HEK293 (cell line): ENCODE measurements at regions not wholly inside any gene's neighbourhood (a gene's known extent, or its start where the extent isn't known, plus 50 kb on each side); places are given as distances from the start of the nearest gene placed in this dataset.

Source experiments
- CTCF ChIA-PET: fragments of 350-600 bp; formaldehyde crosslinking; extraction: SDS; loops from one replicate; lab custom pipeline; 2021; ENCODE audit warnings: antibody characterized with exemption; lab: Yijun Ruan, JAX
- POLR2A ChIA-PET: fragments of 300-600 bp; formaldehyde crosslinking; extraction: SDS; loops from one replicate; lab custom pipeline; 2020; ENCODE audit warnings: antibody characterized with exemption, inconsistent platforms; lab: Yijun Ruan, JAX
- H3K27ac ChIP-seq: fragments of 200-500 bp; sonication (Bioruptor generic); 2 replicates; pipeline ENCODE4 v1.5.1; 2014; ENCODE audit warnings: low read depth, low read length, control low read depth, inconsistent platforms; ENCODE audit errors: extremely low read depth
- H3K36me3 ChIP-seq, 2 experiments: fragments of 200-500 bp in 1 of 2; sonication (Bioruptor generic) in 1 of 2; 1 replicate in 1 of 2; 2 replicates in 1 of 2; pipeline ENCODE4 v1.5.1; 2014 to 2017; ENCODE audit warnings: inconsistent platforms in 2 of 2, low read length in 2 of 2; ENCODE audit not compliant: control insufficient read depth in 2 of 2, insufficient read depth in 1 of 2
- H3K4me1 ChIP-seq: fragments of 200-500 bp; sonication (Bioruptor generic); 2 replicates; pipeline ENCODE4 v1.5.1; 2014; ENCODE audit warnings: mild to moderate bottlenecking, low read length, inconsistent platforms; ENCODE audit not compliant: control insufficient read depth, insufficient read depth
- H3K4me3 ChIP-seq: 2 replicates; pipeline ENCODE4 v1.5.1; 2011; ENCODE audit warnings: low read depth, mild to moderate bottlenecking, control low read depth, low read length, moderate library complexity
- H3K9me3 ChIP-seq: fragments of 200-500 bp; sonication (Bioruptor generic); 2 replicates; pipeline ENCODE4 v1.5.1; 2014; ENCODE audit warnings: low read depth, low read length, inconsistent platforms; ENCODE audit not compliant: control insufficient read depth, insufficient read depth
- BCL11A ChIP-seq: fragments of 450-650 bp; formaldehyde crosslinking; IDR thresholded peaks from 2 replicates; pipeline ENCODE4 v1.5.1; 2016; ENCODE audit warnings: low read depth, missing biosample characterization, missing genetic modification characterization
- GLI4 ChIP-seq: fragments of 450-650 bp; formaldehyde crosslinking; IDR thresholded peaks from 2 replicates; pipeline ENCODE4 v1.5.1; 2016; ENCODE audit warnings: missing biosample characterization, missing genetic modification characterization
- KLF1 ChIP-seq: fragments of 450-650 bp; formaldehyde crosslinking; IDR thresholded peaks from 2 replicates; pipeline ENCODE4 v1.5.1; 2016; ENCODE audit warnings: missing biosample characterization, missing genetic modification characterization
- OSR2 ChIP-seq: fragments of 450-650 bp; formaldehyde crosslinking; IDR thresholded peaks from 2 replicates; pipeline ENCODE4 v1.5.1; 2016; ENCODE audit warnings: missing biosample characterization, missing genetic modification characterization
- PRDM1 ChIP-seq: fragments of 450-650 bp; formaldehyde crosslinking; IDR thresholded peaks from 2 replicates; pipeline ENCODE4; 2016; ENCODE audit warnings: missing biosample characterization, missing genetic modification characterization
- ZBTB48 ChIP-seq: fragments of 450-650 bp; formaldehyde crosslinking; IDR thresholded peaks from 2 replicates; pipeline ENCODE4 v1.5.1; 2016; ENCODE audit warnings: missing biosample characterization, missing genetic modification characterization
- ZFP3 ChIP-seq: fragments of 450-650 bp; formaldehyde crosslinking; IDR thresholded peaks from 2 replicates; pipeline ENCODE4 v1.5.1; 2016; ENCODE audit warnings: low read depth, missing biosample characterization, missing genetic modification characterization
- ZNF202 ChIP-seq: fragments of 450-650 bp; formaldehyde crosslinking; IDR thresholded peaks from 2 replicates; pipeline ENCODE4 v1.5.1; 2016; ENCODE audit warnings: missing biosample characterization, missing genetic modification characterization, borderline replicate concordance
- ZNF302 ChIP-seq: fragments of 450-650 bp; formaldehyde crosslinking; IDR thresholded peaks from 2 replicates; pipeline ENCODE4 v1.5.1; 2016; ENCODE audit warnings: missing biosample characterization, missing genetic modification characterization, low read depth
- ZNF501 ChIP-seq: fragments of 450-650 bp; formaldehyde crosslinking; IDR thresholded peaks from 2 replicates; pipeline ENCODE4 v1.5.1; 2016; ENCODE audit warnings: missing biosample characterization, missing genetic modification characterization
- ZNF530 ChIP-seq: fragments of 450-650 bp; formaldehyde crosslinking; IDR thresholded peaks from 2 replicates; pipeline ENCODE4 v1.5.1; 2016; ENCODE audit warnings: low read depth, missing biosample characterization, missing genetic modification characterization
- ZNF621 ChIP-seq: fragments of 450-650 bp; formaldehyde crosslinking; IDR thresholded peaks from 2 replicates; pipeline ENCODE4 v1.5.1; 2017; ENCODE audit warnings: missing biosample characterization, missing genetic modification characterization
- ZNF624 ChIP-seq: fragments of 450-650 bp; formaldehyde crosslinking; IDR thresholded peaks from 2 replicates; pipeline ENCODE4 v1.5.1; 2017; ENCODE audit warnings: missing biosample characterization, missing genetic modification characterization
- ZNF654 ChIP-seq: fragments of 450-650 bp; formaldehyde crosslinking; IDR thresholded peaks from 2 replicates; pipeline ENCODE4 v1.5.1; 2016; ENCODE audit warnings: low read depth, missing biosample characterization, missing genetic modification characterization
- ZNF777 ChIP-seq: fragments of 450-650 bp; formaldehyde crosslinking; IDR thresholded peaks from 2 replicates; pipeline ENCODE4 v1.5.1; 2017; ENCODE audit warnings: missing biosample characterization, missing genetic modification characterization, borderline replicate concordance
- TF ChIP-seq, protein P1 (sequence below): fragments of 450-650 bp; formaldehyde crosslinking; IDR thresholded peaks from 2 replicates; pipeline ENCODE4 v1.5.1; 2016; ENCODE audit warnings: missing biosample characterization, missing genetic modification characterization, low read depth
- TF ChIP-seq, protein P2 (sequence below): fragments of 450-650 bp; IDR thresholded peaks from 2 replicates; pipeline ENCODE4 v1.5.1; 2018; ENCODE audit warnings: missing biosample characterization, mild to moderate bottlenecking, missing genetic modification characterization
- TF ChIP-seq, protein P3 (sequence below): fragments of 450-650 bp; formaldehyde crosslinking; IDR thresholded peaks from 2 replicates; pipeline ENCODE4 v1.5.1; 2016; ENCODE audit warnings: missing biosample characterization, missing genetic modification characterization
- TF ChIP-seq, protein P4 (sequence below): fragments of 450-650 bp; formaldehyde crosslinking; IDR thresholded peaks from 2 replicates; pipeline ENCODE4 v1.5.1; 2016; ENCODE audit warnings: missing biosample characterization, missing genetic modification characterization

DNA sequence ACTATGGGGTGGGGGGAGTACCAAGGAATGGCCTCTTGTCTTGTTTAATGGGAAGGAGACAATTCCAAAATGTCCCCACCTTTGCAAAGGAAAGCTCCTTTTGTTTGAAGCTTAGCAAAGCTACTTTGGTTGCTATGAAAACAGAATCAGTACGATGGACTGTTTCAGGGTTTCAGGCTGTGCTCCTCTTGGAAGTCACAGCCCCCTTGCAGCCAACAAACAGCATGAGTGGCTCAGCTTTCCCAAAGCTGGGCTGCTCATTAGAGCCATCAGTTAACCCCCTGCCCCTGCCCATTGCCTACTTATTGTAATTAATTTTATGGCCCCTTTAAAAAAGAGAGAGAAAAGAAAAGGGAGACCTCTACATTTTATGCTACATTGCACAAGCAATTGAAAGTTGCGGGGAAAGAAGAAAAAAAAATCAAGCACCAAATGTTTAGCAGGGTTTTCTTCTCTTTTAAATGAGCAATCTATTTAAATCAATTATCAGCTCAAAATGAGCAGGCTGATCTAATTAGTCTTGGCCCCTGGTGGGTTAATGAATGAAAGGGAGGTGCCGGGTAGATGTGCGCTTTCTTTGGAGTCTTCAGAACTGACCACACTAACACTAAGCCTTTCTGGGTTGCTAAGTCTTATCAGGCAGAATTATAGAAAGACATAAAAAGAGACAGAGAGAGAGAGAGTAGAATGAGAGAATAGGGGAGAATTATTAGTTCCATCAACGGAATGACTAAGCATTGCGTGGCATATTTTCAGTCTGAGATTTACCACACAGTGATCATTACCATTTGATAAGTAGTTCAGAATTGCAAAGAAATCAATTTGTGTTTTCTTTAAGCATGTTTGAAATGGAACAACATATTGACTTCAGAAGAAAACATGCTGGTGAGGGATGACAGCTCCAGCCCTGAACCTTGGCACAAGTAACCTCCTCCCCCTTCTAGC lies 284.9 kb downstream of the INSIG2 start:
- ChIA-PET CTCF (interaction anchor here (0.7 to 2.3 kb wide), 5 partner anchors 327 to 652 kb away, joined by 3 to 11 read pairs (median 4); no protein-coding TSS in a partner anchor), POLR2A (no interaction called here)
- Histone ChIP-seq H3K36me3 (no peaks in the 10 kb centered on the region), H3K9me3 (no peaks in the 10 kb centered on the region), H3K4me3 (no peak overlapping the region), H3K27ac (no peak overlapping the region), H3K4me1 (no peaks in the 10 kb centered on the region)
- TF ChIP-seq PRDM1 (tag by site-specific recombination) = no peak
- no peak for TF ChIP-seq ZNF302 (tag by site-specific recombination)
- no peak for TF ChIP-seq ZNF530 (tag by site-specific recombination)
- TF ChIP-seq, protein P1, sequence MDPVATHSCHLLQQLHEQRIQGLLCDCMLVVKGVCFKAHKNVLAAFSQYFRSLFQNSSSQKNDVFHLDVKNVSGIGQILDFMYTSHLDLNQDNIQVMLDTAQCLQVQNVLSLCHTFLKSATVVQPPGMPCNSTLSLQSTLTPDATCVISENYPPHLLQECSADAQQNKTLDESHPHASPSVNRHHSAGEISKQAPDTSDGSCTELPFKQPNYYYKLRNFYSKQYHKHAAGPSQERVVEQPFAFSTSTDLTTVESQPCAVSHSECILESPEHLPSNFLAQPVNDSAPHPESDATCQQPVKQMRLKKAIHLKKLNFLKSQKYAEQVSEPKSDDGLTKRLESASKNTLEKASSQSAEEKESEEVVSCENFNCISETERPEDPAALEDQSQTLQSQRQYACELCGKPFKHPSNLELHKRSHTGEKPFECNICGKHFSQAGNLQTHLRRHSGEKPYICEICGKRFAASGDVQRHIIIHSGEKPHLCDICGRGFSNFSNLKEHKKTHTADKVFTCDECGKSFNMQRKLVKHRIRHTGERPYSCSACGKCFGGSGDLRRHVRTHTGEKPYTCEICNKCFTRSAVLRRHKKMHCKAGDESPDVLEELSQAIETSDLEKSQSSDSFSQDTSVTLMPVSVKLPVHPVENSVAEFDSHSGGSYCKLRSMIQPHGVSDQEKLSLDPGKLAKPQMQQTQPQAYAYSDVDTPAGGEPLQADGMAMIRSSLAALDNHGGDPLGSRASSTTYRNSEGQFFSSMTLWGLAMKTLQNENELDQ (tag by site-specific recombination) = no peak
- no peak for TF ChIP-seq ZNF501 (tag by site-specific recombination)

DNA sequence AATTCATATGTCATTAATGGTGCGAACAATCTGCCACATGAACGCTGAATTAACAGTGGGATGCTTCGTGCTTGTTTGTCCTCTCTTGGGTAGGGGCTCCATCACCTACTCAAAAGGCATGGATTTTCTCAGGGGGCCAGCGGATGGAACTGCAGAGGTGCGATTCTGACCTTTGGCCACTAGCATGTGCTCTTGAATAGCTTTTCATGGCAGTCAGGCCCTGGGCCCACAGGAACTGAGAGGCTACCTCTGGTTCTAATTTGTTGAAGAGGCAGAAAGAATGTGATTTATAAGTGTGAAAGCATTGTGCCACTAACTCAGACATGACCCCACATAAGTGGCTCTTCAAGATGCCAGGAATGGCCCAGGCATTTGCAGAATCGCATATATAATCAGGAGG lies 283.2 kb downstream of the INSIG2 start:
- H3K36me3 ChIP-seq = no peaks in the 10 kb centered on the region
- ChIA-PET POLR2A (no interaction called here), CTCF (interaction anchor here (0.7 to 2.3 kb wide), 5 partner anchors 49 to 489 kb away, joined by 3 to 11 read pairs (median 3); no protein-coding TSS in a partner anchor)
- H3K27ac ChIP-seq = no peak overlapping the region
- no peaks in the 10 kb centered on the region for H3K4me1 ChIP-seq
- H3K9me3 ChIP-seq = no peaks in the 10 kb centered on the region
- H3K4me3 ChIP-seq = no peak overlapping the region
- TF ChIP-seq KLF1 (tag by site-specific recombination) (no peak), OSR2 (tag by site-specific recombination) (no peak), ZNF621 (tag by site-specific recombination) (no peak), ZFP3 (tag by site-specific recombination) (no peak), ZNF624 (tag by site-specific recombination) (no peak), GLI4 (tag by site-specific recombination) (no peak), ZBTB48 (no peak), ZNF654 (tag by site-specific recombination) (peak; percentile 20; the same call in 1 of the 2 replicates), ZNF777 (tag by site-specific recombination) (no peak), BCL11A (tag by site-specific recombination) (no peak), ZNF202 (tag by site-specific recombination) (no peak)
- TF ChIP-seq, protein P2, sequence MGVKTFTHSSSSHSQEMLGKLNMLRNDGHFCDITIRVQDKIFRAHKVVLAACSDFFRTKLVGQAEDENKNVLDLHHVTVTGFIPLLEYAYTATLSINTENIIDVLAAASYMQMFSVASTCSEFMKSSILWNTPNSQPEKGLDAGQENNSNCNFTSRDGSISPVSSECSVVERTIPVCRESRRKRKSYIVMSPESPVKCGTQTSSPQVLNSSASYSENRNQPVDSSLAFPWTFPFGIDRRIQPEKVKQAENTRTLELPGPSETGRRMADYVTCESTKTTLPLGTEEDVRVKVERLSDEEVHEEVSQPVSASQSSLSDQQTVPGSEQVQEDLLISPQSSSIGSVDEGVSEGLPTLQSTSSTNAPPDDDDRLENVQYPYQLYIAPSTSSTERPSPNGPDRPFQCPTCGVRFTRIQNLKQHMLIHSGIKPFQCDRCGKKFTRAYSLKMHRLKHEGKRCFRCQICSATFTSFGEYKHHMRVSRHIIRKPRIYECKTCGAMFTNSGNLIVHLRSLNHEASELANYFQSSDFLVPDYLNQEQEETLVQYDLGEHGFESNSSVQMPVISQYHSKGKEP (tag by site-specific recombination) = no peak
- TF ChIP-seq, protein P3, sequence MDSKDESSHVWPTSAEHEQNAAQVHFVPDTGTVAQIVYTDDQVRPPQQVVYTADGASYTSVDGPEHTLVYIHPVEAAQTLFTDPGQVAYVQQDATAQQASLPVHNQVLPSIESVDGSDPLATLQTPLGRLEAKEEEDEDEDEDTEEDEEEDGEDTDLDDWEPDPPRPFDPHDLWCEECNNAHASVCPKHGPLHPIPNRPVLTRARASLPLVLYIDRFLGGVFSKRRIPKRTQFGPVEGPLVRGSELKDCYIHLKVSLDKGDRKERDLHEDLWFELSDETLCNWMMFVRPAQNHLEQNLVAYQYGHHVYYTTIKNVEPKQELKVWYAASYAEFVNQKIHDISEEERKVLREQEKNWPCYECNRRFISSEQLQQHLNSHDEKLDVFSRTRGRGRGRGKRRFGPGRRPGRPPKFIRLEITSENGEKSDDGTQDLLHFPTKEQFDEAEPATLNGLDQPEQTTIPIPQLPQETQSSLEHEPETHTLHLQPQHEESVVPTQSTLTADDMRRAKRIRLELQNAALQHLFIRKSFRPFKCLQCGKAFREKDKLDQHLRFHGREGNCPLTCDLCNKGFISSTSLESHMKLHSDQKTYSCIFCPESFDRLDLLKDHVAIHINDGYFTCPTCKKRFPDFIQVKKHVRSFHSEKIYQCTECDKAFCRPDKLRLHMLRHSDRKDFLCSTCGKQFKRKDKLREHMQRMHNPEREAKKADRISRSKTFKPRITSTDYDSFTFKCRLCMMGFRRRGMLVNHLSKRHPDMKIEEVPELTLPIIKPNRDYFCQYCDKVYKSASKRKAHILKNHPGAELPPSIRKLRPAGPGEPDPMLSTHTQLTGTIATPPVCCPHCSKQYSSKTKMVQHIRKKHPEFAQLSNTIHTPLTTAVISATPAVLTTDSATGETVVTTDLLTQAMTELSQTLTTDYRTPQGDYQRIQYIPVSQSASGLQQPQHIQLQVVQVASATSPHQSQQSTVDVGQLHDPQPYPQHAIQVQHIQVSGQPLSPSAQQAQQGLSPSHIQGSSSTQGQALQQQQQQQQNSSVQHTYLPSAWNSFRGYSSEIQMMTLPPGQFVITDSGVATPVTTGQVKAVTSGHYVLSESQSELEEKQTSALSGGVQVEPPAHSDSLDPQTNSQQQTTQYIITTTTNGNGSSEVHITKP (tag by site-specific recombination) = no peak
- TF ChIP-seq, protein P4, sequence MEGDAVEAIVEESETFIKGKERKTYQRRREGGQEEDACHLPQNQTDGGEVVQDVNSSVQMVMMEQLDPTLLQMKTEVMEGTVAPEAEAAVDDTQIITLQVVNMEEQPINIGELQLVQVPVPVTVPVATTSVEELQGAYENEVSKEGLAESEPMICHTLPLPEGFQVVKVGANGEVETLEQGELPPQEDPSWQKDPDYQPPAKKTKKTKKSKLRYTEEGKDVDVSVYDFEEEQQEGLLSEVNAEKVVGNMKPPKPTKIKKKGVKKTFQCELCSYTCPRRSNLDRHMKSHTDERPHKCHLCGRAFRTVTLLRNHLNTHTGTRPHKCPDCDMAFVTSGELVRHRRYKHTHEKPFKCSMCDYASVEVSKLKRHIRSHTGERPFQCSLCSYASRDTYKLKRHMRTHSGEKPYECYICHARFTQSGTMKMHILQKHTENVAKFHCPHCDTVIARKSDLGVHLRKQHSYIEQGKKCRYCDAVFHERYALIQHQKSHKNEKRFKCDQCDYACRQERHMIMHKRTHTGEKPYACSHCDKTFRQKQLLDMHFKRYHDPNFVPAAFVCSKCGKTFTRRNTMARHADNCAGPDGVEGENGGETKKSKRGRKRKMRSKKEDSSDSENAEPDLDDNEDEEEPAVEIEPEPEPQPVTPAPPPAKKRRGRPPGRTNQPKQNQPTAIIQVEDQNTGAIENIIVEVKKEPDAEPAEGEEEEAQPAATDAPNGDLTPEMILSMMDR (tag by site-specific recombination) = peak; percentile 44; the same call in 1 of the 2 replicates
